Thyroid gland (tissue), 4 donors: ENCODE measurements at regions not wholly inside any gene's neighbourhood (a gene's known extent, or its start where the extent isn't known, plus 50 kb on each side); places are given as distances from the start of the nearest gene placed in this dataset.

ENCODE experiments used
- CTCF ChIP-seq, 6 experiments: fragments of 200-600 bp in 3 of 6; fragments of 450-650 bp in 3 of 6; sonication (generic) in 3 of 6; IDR thresholded peaks; one replicate each; pipeline ENCODE4 v1.5.1; 2016 to 2019; ENCODE audit warnings: antibody characterized with exemption in 6 of 6, mild to moderate bottlenecking in 2 of 6, inconsistent platforms in 1 of 6, moderate library complexity in 1 of 6
- POLR2A ChIP-seq, 2 donors: fragments of 450-650 bp; IDR thresholded peaks; one replicate each; pipeline ENCODE4 v1.6.1; 2017; ENCODE audit warnings: antibody characterized with exemption in 2 of 2, mild to moderate bottlenecking in 2 of 2, moderate library complexity in 1 of 2

DNA sequence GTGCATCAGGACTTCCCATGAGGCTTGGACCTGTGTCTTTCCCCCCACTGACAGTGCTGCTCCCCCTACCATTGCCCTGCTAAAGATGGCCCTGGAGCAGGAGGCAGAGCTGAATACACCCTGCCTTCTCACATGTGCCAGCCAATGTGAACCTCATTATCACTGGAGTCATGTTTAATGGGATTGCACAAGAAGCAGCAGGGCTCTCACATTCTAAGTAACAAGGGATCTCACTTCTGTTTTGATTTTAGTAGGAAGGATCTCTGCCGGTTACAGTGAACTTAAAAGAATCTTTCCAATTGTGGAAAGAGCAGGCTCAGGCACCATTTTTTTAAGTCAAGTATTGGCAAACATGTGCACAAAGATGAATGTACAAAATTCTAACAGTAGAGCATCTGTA, 322.1 kb upstream of the MEX3C start:
- TF ChIP-seq CTCF (IDR thresholded peaks at IDR 0.05) (no peak), POLR2A (IDR thresholded peaks at IDR 0.05) (no peak)
